H1 (cell line): ENCODE measurements at regions not wholly inside any gene's neighbourhood (a gene's known extent, or its start where the extent isn't known, plus 50 kb on each side); places are given as distances from the start of the nearest gene placed in this dataset.

ENCODE experiments used
- CTCF ChIA-PET: fragments of 300-600 bp; sonication (Branson Sonifier 250); formaldehyde crosslinking; loops from one replicate; lab custom pipeline; 2021; ENCODE audit not compliant: partially characterized antibody; lab: Charles Lee
- POLR2A ChIA-PET: fragments of 300-600 bp; sonication (Branson Sonifier 250); formaldehyde crosslinking; loops from one replicate; lab custom pipeline; 2021; ENCODE audit warnings: inconsistent platforms; ENCODE audit not compliant: partially characterized antibody; lab: Charles Lee
- DNase-seq, 2 experiments: peaks; one replicate each; pipeline versions ENCODE4 v3.0.0 to v3.0.0-alpha.2; 2010 to 2022; ENCODE audit warnings: low spot score in 2 of 2, low read depth in 1 of 2, mixed read lengths in 1 of 2
- FAIRE-seq: peaks from 2 replicates; lab custom pipeline; 2011; peaks lifted over from hg19 to GRCh38; lab: Jason Lieb, UNC
- H2AFZ ChIP-seq: 2 replicates; pipeline ENCODE4 v1.8.1; 2012; ENCODE audit warnings: low read length, inconsistent platforms
- H2AK5ac ChIP-seq: 2 replicates; pipeline ENCODE4 v1.6.1; 2013; ENCODE audit warnings: low read depth, low read length
- H2BK120ac ChIP-seq: replicated peaks from 2 replicates; pipeline ENCODE3; 2013; ENCODE audit warnings: low read depth, low read length, inconsistent platforms
- H2BK12ac ChIP-seq: 2 replicates; pipeline ENCODE4 v1.6.1; 2013; ENCODE audit warnings: low read depth, low read length
- H2BK15ac ChIP-seq: 2 replicates; pipeline ENCODE4 v1.6.1; 2013; ENCODE audit warnings: low read length
- H2BK20ac ChIP-seq: 2 replicates; pipeline ENCODE4 v1.6.1; 2013; ENCODE audit warnings: low read length
- H2BK5ac ChIP-seq: 2 replicates; pipeline ENCODE4 v1.6.1; 2013; ENCODE audit warnings: low read depth, low read length
- H3K14ac ChIP-seq: 2 replicates; pipeline ENCODE4 v1.6.1; 2013; ENCODE audit warnings: inconsistent platforms; ENCODE audit not compliant: insufficient read length
- H3K18ac ChIP-seq: 2 replicates; pipeline ENCODE4 v1.6.1; 2013; ENCODE audit warnings: low read length; ENCODE audit errors: extremely low read depth
- H3K23ac ChIP-seq: 2 replicates; pipeline ENCODE4 v1.6.1; 2013; ENCODE audit warnings: inconsistent platforms; ENCODE audit not compliant: insufficient read length
- H3K23me2 ChIP-seq: 2 replicates; pipeline ENCODE4 v1.6.1; 2013; ENCODE audit warnings: low read depth, low read length
- H3K27ac ChIP-seq: 2 replicates; pipeline ENCODE4 v1.6.1; 2011; ENCODE audit warnings: low read depth, low read length, inconsistent platforms
- H3K27me3 ChIP-seq, 4 experiments: replicated peaks in 1 of 4; 1 replicate in 1 of 4; 2 replicates in 3 of 4; pipeline versions ENCODE4 v1.6.1 to v1.8.1; 2011 to 2013; ENCODE audit warnings: low read length in 3 of 4, mild to moderate bottlenecking in 3 of 4, inconsistent platforms in 2 of 4, mixed read lengths in 2 of 4, moderate library complexity in 1 of 4; ENCODE audit not compliant: control insufficient read depth in 3 of 4, insufficient read depth in 3 of 4; ENCODE audit errors: extremely low read depth in 1 of 4
- H3K36me3 ChIP-seq, 4 experiments: 2 replicates each; pipeline versions ENCODE4 v1.6.1 to v1.8.1; 2011 to 2013; ENCODE audit warnings: mild to moderate bottlenecking in 4 of 4, low read length in 3 of 4, moderate library complexity in 2 of 4, control low read depth in 1 of 4, inconsistent platforms in 1 of 4; ENCODE audit not compliant: insufficient read depth in 4 of 4, control insufficient read depth in 2 of 4
- H3K4ac ChIP-seq: replicated peaks from 2 replicates; pipeline ENCODE3; 2013; ENCODE audit warnings: low read length, low read depth, mixed read lengths, inconsistent platforms; ENCODE audit not compliant: insufficient read length
- H3K4me1 ChIP-seq, 4 experiments: replicated peaks in 1 of 4; 1 replicate in 1 of 4; 2 replicates in 3 of 4; pipeline versions ENCODE4 v1.6.1 to v1.8.1; 2011 to 2013; ENCODE audit warnings: low read length in 3 of 4, inconsistent platforms in 2 of 4, mixed read lengths in 1 of 4; ENCODE audit not compliant: insufficient read depth in 4 of 4, control insufficient read depth in 3 of 4
- H3K4me2 ChIP-seq, 2 experiments: 2 replicates each; pipeline versions ENCODE4 v1.6.1 to v1.8.1; 2011 to 2013; ENCODE audit warnings: low read depth in 2 of 2, low read length in 2 of 2, control low read depth in 1 of 2, inconsistent platforms in 1 of 2, mild to moderate bottlenecking in 1 of 2; ENCODE audit not compliant: insufficient read depth in 1 of 2
- H3K4me3 ChIP-seq, 4 experiments: fragments of 200-600, 300-600 bp in 1 of 4; sonication (generic), shearing (Covaris generic), sonication (Bioruptor Twin) in 1 of 4; 2 replicates each; pipeline versions ENCODE4 v1.5.1 to v1.8.1; 2011 to 2016; ENCODE audit warnings: low read length in 4 of 4, low read depth in 3 of 4, control low read depth in 2 of 4, inconsistent platforms in 2 of 4, mild to moderate bottlenecking in 2 of 4, mixed read lengths in 1 of 4, moderate library complexity in 1 of 4; ENCODE audit not compliant: insufficient read depth in 2 of 4; ENCODE audit errors: extremely low read depth in 1 of 4
- H3K56ac ChIP-seq: replicated peaks from 2 replicates; pipeline ENCODE3; 2013; ENCODE audit warnings: low read depth, mild to moderate bottlenecking, mixed read lengths, low read length, inconsistent platforms; ENCODE audit not compliant: insufficient read length
- H3K79me1 ChIP-seq: 2 replicates; pipeline ENCODE4 v1.6.1; 2013; ENCODE audit warnings: low read depth, low read length, control low read depth
- H3K79me2 ChIP-seq, 2 experiments: 2 replicates each; pipeline versions ENCODE4 v1.6.1 to v1.8.1; 2012 to 2013; ENCODE audit warnings: low read length in 2 of 2, mild to moderate bottlenecking in 2 of 2, inconsistent platforms in 1 of 2; ENCODE audit not compliant: insufficient read depth in 2 of 2, control insufficient read depth in 1 of 2
- H3K9ac ChIP-seq, 4 experiments: replicated peaks in 1 of 4; 1 replicate in 1 of 4; 2 replicates in 3 of 4; pipeline versions ENCODE4 v1.6.1 to v1.8.1; 2011 to 2013; ENCODE audit warnings: low read depth in 3 of 4, low read length in 3 of 4, control low read depth in 2 of 4, mild to moderate bottlenecking in 2 of 4, moderate library complexity in 2 of 4, inconsistent platforms in 1 of 4; ENCODE audit errors: extremely low read depth in 1 of 4
- H3K9me3 ChIP-seq, 2 experiments: 2 replicates each; pipeline versions ENCODE4 v1.6.1 to v1.8.1; 2012 to 2013; ENCODE audit warnings: mild to moderate bottlenecking in 2 of 2, moderate library complexity in 2 of 2, control low read depth in 1 of 2, inconsistent platforms in 1 of 2, low read depth in 1 of 2, low read length in 1 of 2, mixed read lengths in 1 of 2; ENCODE audit not compliant: insufficient read depth in 2 of 2
- H4K20me1 ChIP-seq, 2 experiments: replicated peaks in 1 of 2; 2 replicates each; pipeline versions ENCODE3 to v1.8.1; 2011 to 2013; ENCODE audit warnings: inconsistent platforms in 2 of 2, low read length in 2 of 2, mild to moderate bottlenecking in 1 of 2; ENCODE audit not compliant: insufficient read depth in 2 of 2, control insufficient read depth in 1 of 2
- H4K5ac ChIP-seq: 2 replicates; pipeline ENCODE4 v1.6.1; 2013; ENCODE audit warnings: low read length, low read depth, mixed read lengths, inconsistent platforms; ENCODE audit not compliant: insufficient read length
- H4K8ac ChIP-seq: 2 replicates; pipeline ENCODE4 v1.8.0; 2013; ENCODE audit warnings: mild to moderate bottlenecking, moderate library complexity, low read length, inconsistent platforms; ENCODE audit not compliant: insufficient read depth; ENCODE audit errors: extremely low read depth
- H4K91ac ChIP-seq: replicated peaks from 2 replicates; pipeline ENCODE3; 2013; ENCODE audit warnings: low read length, mixed read lengths, inconsistent platforms; ENCODE audit not compliant: insufficient read length
- BACH1 ChIP-seq: IDR thresholded peaks from 2 replicates; pipeline ENCODE4 v1.6.1; 2012; ENCODE audit warnings: low read length, improper control_type of control experiment
- CBX5 ChIP-seq: fragments of 300-800, 300-1000 bp; sonication (generic); IDR thresholded peaks from 2 replicates; pipeline ENCODE4 v1.7.1; 2016; ENCODE audit warnings: antibody characterized with exemption, low read length, low read depth
- CTBP2 ChIP-seq: IDR thresholded peaks from 2 replicates; pipeline ENCODE4 v1.7.0; 2011; ENCODE audit warnings: borderline replicate concordance, mild to moderate bottlenecking, moderate library complexity, mixed read lengths, low read length; ENCODE audit not compliant: insufficient read depth, insufficient read length
- GABPA ChIP-seq: IDR thresholded peaks from 2 replicates; pipeline ENCODE4 v1.6.1; 2011; ENCODE audit warnings: mild to moderate bottlenecking, low read length, moderate library complexity, borderline replicate concordance; ENCODE audit not compliant: insufficient read depth
- POU5F1 ChIP-seq: IDR thresholded peaks from 2 replicates; pipeline ENCODE4 v1.6.1; 2011; ENCODE audit warnings: low read depth, mild to moderate bottlenecking, low read length, moderate library complexity
- RNF2 ChIP-seq: fragments of 200-900, 300-1000 bp; sonication (generic); IDR thresholded peaks from 2 replicates; pipeline ENCODE4 v1.7.1; 2016; ENCODE audit warnings: borderline replicate concordance, low read depth, mild to moderate bottlenecking, antibody characterized with exemption, low read length; ENCODE audit not compliant: poor library complexity, severe bottlenecking; ENCODE audit errors: missing control alignments
- TAF1 ChIP-seq: IDR thresholded peaks from 2 replicates; pipeline ENCODE4 v1.6.1; 2011; ENCODE audit warnings: mild to moderate bottlenecking, low read depth, low read length
- WGBS, 2 experiments: shearing (Covaris generic) in 1 of 2; methylation state at CpG; one replicate each; pipeline versions ENCODE4 v1.1.6 to v1.1.7; 2013 to 2015; ENCODE audit warnings: low lambda C conversion rate in 2 of 2, mixed read lengths in 2 of 2, inconsistent platforms in 1 of 2, low coverage in 1 of 2, missing lambda C conversion rate in 1 of 2; ENCODE audit not compliant: insufficient replicate concordance in 2 of 2, insufficient coverage in 1 of 2, insufficient read length in 1 of 2; ENCODE audit errors: extremely low coverage in 1 of 2, missing lambda C conversion rate in 1 of 2; 5-methylcytosine and 5-hydroxymethylcytosine counted together

- DNase-seq, result no peak
- Histone ChIP-seq H3K27ac (no peak overlapping the region), H3K79me2 (no peaks in the 10 kb centered on the region), H3K56ac (no peak overlapping the region), H3K4ac (no peak overlapping the region), H3K36me3 (no peaks in the 10 kb centered on the region), H3K23me2 (no peaks in the 10 kb centered on the region), H3K9me3 (no peaks in the 10 kb centered on the region), H3K14ac (no peak overlapping the region), H4K5ac (no peak overlapping the region), H3K4me2 (peak overlapping the region in 1 of 2 experiments; percentile 15; a peak in 1 of 4 replicates), H2BK15ac (no peak overlapping the region), H3K79me1 (no peaks in the 10 kb centered on the region), H3K27me3 (no peaks in the 10 kb centered on the region), H4K8ac (no peak overlapping the region), H2BK120ac (no peak overlapping the region), H3K4me1 (peaks cover 0 to 5% (median 0%) of the 10 kb centered on the region in 4 experiments; a peak in 1 of 7 replicates), H4K20me1 (no peaks in the 10 kb centered on the region), H4K91ac (peak overlapping the region; percentile 48), H2AK5ac (no peak overlapping the region), H2BK12ac (no peak overlapping the region), H3K4me3 (no peak overlapping the region), H3K18ac (no peak overlapping the region), H3K9ac (no peak overlapping the region), H3K23ac (no peak overlapping the region), H2AFZ (0 out of 2 replicates have a peak overlapping the region, but pooled peaks have one; percentile 25), H2BK5ac (no peak overlapping the region), H2BK20ac (no peak overlapping the region)
- no peak for FAIRE-seq
- 83% methylated on average over 5 of the region's 5 CpGs; no CpG with 5 or more reads in 1 of the 2 experiments for WGBS, 2 experiments
- ChIA-PET CTCF (interaction anchor here (0.8 to 5.6 kb wide), 5 partner anchors 10 to 28 kb away, joined by 3 to 29 read pairs (median 3); no protein-coding TSS in a partner anchor), POLR2A (no interaction called here)
- TF ChIP-seq GABPA (no peak), POU5F1 (no peak), TAF1 (no peak), BACH1 (no peak), CBX5 (no peak), CTBP2 (no peak), RNF2 (no peak)
These were observed 72.4 kb upstream of the NEK7 start for GRCh38 chr1:198084241-198084908.
